ENCODE measurements at regions not wholly inside any gene's neighbourhood (a gene's known extent, or its start where the extent isn't known, plus 50 kb on each side); places are given as distances from the start of the nearest gene placed in this dataset.

DNA sequence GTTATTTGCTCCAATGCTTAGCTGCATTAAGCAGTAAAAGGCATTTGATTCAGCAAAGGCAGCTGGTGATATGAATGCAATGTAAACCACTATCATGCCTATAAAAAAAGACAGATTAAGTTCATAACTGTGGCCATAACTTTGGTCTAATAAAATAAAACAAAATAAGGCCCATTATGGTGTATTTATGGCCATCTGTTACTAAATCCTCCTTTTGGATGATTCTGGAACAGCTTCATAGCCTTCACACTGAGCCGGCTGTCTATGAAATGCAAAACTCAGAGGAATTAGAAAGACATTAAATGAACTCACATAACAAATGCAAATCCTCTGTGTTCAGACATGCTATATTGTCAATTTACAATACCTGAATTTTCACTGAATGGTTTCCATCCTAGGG is 223.7 kb upstream of the FAT4 start:
- intact Hi-C loops (cut with DNase I), result no loop called here
- DNase-seq (ENCODE audit: missing footprints) (no peak), ATAC-seq (no peak)

GRCh38 chr4:125084608-125085007 is 230.1 kb upstream of the FAT4 start:
- intact Hi-C loops (cut with DNase I), result no loop called here

DNA sequence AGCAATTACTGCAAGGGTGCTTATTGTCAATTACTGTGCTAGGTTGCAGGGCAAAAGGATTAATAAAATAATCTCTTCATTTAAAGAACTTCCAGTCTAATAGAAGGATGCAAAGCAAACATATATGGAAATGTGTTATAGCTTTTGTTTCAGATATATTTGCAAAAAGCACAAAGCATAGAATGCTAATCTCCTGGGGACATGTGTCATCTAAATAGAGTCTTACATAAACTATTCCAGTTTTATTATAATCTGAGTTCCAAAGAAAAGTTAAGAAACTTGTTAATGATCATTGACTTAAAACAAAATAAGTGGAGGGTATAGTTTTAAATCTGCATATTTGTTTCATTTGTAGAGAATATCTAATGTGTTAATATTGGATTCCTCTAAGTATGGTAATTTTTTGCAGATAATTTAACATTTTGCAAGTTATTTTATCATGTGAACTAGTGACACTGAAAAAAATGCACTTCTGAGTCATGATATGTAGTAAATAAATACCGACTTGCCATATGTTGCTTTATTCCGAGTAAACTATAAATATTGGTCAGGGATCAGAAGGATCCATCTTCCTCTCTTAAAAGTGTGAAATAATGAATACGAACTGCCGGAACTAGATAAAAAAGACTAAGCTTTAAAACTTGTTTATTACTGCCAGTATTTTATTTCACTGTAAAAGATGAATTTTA is 231.9 kb upstream of the FAT4 start:
- intact Hi-C loops (cut with DNase I), result no loop called here
- ATAC-seq, result no peak
- no peak for DNase-seq (ENCODE audit: missing footprints)

More at GRCh38 chr4:125084608-125085007, 230.1 kb upstream of the FAT4 start:
- no peak for ATAC-seq
- no peak for DNase-seq (ENCODE audit: missing footprints)

GRCh38 chr4:125072269-125072668 is 242.5 kb upstream of the FAT4 start:
- intact Hi-C loops (cut with DNase I), result no loop called here
- ATAC-seq (no peak), DNase-seq (ENCODE audit: missing footprints) (no peak)

- DNase-seq (ENCODE audit: missing footprints), result no peak
- ATAC-seq, result no peak
- intact Hi-C loops (cut with DNase I), result no loop called here
Measured at GRCh38 chr4:125070861-125071260, 243.9 kb upstream of the FAT4 start.

DNA sequence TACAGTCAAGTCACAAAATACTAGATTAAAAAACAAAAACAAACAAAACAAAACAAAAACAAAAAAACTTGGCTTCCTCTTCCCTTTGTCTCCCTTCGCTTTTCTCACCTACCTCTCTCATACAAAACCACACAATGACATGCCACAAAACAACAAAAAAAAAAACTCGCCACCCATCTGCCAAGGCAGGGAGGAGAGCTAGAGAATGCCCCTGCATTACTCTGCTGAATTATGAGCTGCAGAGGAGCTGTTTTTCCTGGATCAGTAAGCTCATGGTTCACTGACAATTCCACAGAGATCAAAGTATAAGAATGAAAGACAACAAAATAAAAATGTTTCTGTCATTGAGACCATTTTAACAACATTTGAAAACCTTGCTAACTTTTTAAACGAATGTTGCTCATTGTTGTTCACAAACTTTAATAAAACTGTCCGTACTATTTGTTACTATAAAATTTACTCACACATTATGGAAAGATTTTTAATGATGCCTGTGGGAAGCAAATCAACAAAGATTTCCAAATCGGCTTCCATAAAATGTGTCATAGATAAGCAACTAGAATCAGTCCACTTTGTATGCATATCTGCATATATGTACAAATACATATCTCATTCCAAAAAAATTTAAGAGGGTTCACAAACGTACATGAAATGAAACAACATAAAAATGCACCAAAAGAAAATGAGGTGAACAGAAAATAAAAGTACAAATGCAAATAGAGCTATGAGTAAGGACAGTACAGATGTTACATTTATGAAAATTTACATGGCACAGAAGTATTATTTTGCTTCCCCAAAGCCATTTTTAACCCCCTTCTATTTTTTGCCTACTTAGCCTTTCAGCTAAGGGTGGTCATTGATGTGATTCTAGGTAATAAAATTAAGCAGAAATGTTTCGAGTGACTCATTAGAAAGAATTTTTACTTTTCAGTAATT is 252.4 kb upstream of the FAT4 start:
- no peak for ATAC-seq
- no peak for DNase-seq (ENCODE audit: missing footprints)
- intact Hi-C loops (cut with DNase I), result no loop called here

- ATAC-seq, result no peak
- intact Hi-C loops (cut with DNase I), result no loop called here
- DNase-seq (ENCODE audit: missing footprints), result no peak
Measured at GRCh38 chr4:125060376-125060775, 254.4 kb upstream of the FAT4 start.

DNA sequence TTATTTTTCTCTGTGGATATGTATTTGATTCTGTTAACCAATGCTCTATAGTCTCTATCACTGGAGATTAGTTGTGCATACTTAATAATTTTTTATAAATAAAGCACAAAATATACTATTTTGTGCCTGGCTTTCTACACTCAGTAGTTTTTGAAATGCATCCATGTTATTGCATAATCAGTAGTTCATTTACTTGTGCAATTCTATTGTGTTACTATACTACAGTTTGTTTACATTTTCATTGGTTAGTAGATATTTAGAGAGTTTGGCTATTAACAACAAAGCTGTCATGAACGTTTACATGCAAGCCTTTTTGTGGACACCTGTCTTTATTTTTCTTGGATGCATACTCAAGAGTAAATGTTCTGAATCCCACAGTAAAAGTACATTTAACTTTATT is 265.0 kb upstream of the FAT4 start:
- no peak for DNase-seq (ENCODE audit: missing footprints)
- intact Hi-C loops (cut with DNase I), result no loop called here
- no peak for ATAC-seq

DNA sequence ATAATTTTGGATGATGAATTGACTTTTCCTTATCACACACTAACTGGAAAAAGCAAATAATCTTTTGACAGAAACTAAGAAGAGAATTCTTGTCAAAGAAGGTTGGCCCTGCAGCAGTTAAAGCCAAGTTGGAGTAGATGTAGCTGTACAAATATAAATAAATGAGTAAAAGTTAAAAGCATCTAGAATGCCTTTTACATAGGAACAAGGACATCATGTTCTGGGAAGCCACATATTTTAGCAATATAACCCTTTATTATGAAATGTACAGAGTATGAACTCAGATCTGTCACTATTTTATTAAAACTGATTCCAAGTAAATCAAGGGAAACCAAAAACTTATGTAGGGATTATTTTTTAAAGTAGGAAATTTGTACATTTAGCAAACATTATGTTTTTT is 269.4 kb upstream of the FAT4 start:
- no peak for DNase-seq (ENCODE audit: missing footprints)
- no peak for ATAC-seq
- intact Hi-C loops (cut with DNase I), result no loop called here

- intact Hi-C loops (cut with DNase I), result no loop called here
- DNase-seq (ENCODE audit: missing footprints) (no peak), ATAC-seq (no peak)
Measured at GRCh38 chr4:125044886-125045285, 269.9 kb upstream of the FAT4 start.

DNA sequence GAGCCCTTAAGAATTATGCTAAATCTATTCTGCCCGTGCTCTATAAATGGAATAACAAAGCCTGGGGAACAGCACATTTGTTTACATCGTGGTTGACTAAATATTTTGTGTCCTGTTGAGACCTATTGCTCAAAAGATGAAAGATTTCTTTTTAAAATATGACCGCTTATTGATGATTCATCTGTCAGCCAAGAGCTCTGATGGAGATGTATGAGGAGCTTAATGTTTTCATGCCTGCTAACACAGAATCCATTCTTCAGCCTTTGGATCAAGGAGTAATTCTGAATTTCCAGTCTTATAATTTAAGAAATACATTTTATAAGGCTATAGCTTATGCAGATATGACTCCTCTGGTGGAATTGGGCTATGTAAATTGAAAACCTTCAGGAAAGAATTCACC is 271.3 kb upstream of the FAT4 start:
- ATAC-seq (no peak), DNase-seq (ENCODE audit: missing footprints) (no peak)
- intact Hi-C loops (cut with DNase I), result no loop called here

DNA sequence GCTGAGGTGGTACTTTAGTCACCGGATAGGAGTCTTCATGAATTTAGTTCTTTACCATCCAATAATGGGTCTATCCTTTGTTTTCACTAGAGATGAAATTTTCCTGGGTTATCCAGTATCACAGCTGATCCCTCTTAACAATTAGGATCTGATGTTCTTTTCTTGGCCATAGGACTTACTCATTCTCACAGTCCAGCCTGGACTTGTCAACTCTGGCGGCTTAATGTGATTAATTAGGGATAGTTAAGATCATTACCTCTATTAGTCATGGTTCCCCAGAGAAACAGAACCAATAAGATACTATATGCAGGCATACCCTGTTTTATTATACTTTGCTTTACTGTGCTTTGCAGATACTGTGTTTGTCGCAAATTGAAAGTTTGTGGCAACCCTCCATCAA is 272.7 kb upstream of the FAT4 start:
- ATAC-seq (no peak), DNase-seq (ENCODE audit: missing footprints) (no peak)
- intact Hi-C loops (cut with DNase I), result no loop called here

DNA sequence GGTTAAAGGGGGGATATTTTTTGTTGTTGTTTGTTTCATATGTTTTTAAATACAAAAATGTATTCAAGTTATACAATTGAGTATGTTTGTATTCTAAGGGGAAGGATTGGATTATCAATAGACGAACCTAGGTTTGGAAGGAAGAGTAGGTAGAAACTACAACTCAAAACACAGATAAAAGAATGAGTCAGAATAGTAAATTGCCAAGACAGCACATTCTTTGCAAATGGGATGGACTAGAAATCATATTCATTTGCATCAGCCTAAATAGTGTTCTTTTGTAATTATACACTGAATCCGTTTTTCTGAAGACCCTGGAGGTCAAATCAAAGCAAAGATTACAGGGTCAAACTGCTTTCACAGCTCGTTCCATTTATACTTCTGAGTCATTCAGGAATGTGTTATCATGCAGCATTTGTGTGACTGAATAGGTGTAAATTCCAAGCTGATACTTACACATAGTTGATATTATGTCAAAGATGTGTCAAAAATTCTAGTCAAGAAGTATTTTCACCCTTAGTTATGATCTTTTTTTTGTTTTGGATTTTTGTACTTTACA is 273.3 kb upstream of the FAT4 start:
- intact Hi-C loops (cut with DNase I), result no loop called here
- ATAC-seq (no peak), DNase-seq (ENCODE audit: missing footprints) (no peak)

- ATAC-seq, result no peak
- DNase-seq (ENCODE audit: missing footprints), result no peak
- intact Hi-C loops (cut with DNase I), result no loop called here
Measured at GRCh38 chr4:125039550-125039949, 275.2 kb upstream of the FAT4 start.

GRCh38 chr4:125022855-125023501 is 291.8 kb upstream of the FAT4 start:
- ATAC-seq, result no peak
- DNase-seq (ENCODE audit: missing footprints), result no peak
- intact Hi-C loops (cut with DNase I), result no loop called here

DNA sequence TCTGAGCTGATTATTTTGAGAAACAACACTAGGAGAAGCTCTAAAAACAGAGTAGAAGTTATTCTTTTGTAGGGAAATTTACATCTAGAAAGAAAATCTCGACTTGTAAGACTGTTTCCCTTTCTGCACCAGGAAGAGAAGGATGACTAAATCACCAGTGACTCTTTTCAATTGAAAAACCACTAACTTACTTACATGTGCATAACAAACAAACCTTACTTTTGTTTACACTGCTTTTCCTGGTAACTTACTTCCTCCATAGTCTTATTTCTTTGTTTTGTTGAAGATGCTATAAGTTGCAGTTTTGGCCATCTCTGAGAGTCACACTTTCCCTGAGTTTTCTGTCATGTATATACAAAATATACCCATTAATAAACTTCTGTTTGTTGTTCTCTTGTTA is 293.6 kb upstream of the FAT4 start:
- intact Hi-C loops (cut with DNase I), result no loop called here
- no peak for ATAC-seq
- no peak for DNase-seq (ENCODE audit: missing footprints)

- intact Hi-C loops (cut with DNase I), result no loop called here
- DNase-seq (ENCODE audit: missing footprints) (no peak), ATAC-seq (no peak)
Measured at GRCh38 chr4:125020089-125021034, 294.4 kb upstream of the FAT4 start.

DNA sequence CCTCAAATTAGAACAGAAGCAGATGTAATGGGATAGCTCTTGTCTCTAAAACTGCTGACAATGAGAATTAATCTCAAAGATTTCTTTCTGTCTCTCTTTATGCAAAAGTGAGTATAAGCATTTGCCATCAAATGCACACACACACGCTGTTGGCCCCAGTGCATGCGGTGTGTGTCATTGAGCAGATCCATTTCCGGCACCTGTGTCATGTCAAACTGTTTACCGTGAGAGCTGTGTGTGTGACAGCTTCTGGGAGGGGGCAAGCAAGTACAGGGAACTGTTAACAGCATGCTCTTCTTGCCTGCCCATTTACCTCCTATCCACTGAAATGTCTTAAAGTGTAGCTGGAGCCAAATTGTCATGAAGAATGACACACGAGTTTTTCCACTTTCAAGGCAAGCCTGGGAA is 297.9 kb upstream of the FAT4 start:
- intact Hi-C loops (cut with DNase I), result no loop called here
- DNase-seq (ENCODE audit: missing footprints) (no peak), ATAC-seq (no peak)

DNA sequence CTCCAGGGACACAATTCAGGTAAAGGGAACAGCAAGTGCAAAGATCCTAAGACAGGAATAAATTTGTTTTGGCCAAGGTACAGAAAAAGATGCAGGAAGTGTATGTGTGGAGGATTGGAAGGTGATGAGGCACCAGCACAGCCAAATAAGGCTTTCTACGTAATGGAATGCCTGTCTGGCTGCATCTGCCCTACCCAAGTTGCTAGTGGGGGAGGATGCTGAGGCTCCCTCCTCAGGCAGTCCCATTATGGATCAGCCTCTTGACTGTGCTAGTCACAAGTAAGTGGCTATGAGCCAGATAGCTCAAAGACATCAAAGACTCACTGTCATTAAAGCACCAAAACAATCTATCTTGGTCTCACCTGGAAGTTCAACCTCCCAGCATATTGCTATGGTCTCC is 300.9 kb upstream of the FAT4 start:
- intact Hi-C loops (cut with DNase I), result no loop called here
- ATAC-seq, result no peak
- DNase-seq (ENCODE audit: missing footprints), result no peak
